Prostate gland (tissue), 2 donors: ENCODE measurements at regions not wholly inside any gene's neighbourhood (a gene's known extent, or its start where the extent isn't known, plus 50 kb on each side); places are given as distances from the start of the nearest gene placed in this dataset.

Source experiments
- CTCF ChIP-seq, 4 experiments: fragments of 200-600 bp in 2 of 4; fragments of 450-650 bp in 2 of 4; sonication (generic) in 2 of 4; IDR thresholded peaks; 1 replicate in 3 of 4; 2 replicates in 1 of 4; pipeline ENCODE4 v1.5.1; 2016 to 2019; ENCODE audit warnings: antibody characterized with exemption in 4 of 4, mild to moderate bottlenecking in 2 of 4, moderate library complexity in 2 of 4
- POLR2A ChIP-seq: fragments of 450-650 bp; IDR thresholded peaks from one replicate; pipeline ENCODE4 v1.6.1; 2016; ENCODE audit warnings: antibody characterized with exemption, mild to moderate bottlenecking

- TF ChIP-seq POLR2A (no peak), CTCF (IDR thresholded peaks at IDR 0.05) (no peak)
Measured at GRCh38 chr16:54750249-54750648, 180.4 kb upstream of the IRX5 start.
